ENCODE measurements at regions not wholly inside any gene's neighbourhood (a gene's known extent, or its start where the extent isn't known, plus 50 kb on each side); places are given as distances from the start of the nearest gene placed in this dataset.

DNA sequence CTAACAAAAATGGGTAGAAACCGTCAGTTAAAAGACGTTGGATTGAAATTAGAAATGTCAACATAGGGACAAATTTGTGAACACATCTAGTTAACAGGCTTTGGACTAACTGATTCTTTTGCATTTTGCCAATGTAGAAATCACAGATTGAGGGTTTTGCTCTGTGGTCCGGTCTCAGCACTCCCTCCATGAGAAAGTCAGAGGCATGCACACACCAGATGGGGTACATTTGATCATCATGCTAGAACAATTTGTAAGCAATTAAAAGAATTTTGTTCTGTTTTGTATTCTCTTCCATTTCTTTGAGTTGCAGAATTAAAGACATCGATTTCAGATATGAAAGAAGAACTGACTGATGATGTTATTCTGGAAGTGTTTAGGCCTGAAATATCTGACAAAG, 179.1 kb upstream of the CCDC68 start:
- DNase-seq (ENCODE audit: low read depth) = no peak
- no peak overlapping the region for H3K4me3 ChIP-seq (ENCODE audit: low read depth, low read length)
- no peak for TF ChIP-seq CTCF (IDR thresholded peaks at IDR 0.05; ENCODE audit: low read depth, low read length, missing control alignments)

GRCh38 chr18:55137602-55138001, 178.3 kb upstream of the CCDC68 start:
- no peak overlapping the region for H3K4me3 ChIP-seq (ENCODE audit: low read depth, low read length)
- no peak for DNase-seq (ENCODE audit: low read depth)
- no peak for TF ChIP-seq CTCF (IDR thresholded peaks at IDR 0.05; ENCODE audit: low read depth, low read length, missing control alignments)

- no peak overlapping the region for H3K4me3 ChIP-seq (ENCODE audit: low read depth, low read length)
- no peak for TF ChIP-seq CTCF (IDR thresholded peaks at IDR 0.05; ENCODE audit: low read depth, low read length, missing control alignments)
- DNase-seq (ENCODE audit: low read depth) = no peak
Measured at GRCh38 chr18:55136864-55137263, 177.6 kb upstream of the CCDC68 start.

DNA sequence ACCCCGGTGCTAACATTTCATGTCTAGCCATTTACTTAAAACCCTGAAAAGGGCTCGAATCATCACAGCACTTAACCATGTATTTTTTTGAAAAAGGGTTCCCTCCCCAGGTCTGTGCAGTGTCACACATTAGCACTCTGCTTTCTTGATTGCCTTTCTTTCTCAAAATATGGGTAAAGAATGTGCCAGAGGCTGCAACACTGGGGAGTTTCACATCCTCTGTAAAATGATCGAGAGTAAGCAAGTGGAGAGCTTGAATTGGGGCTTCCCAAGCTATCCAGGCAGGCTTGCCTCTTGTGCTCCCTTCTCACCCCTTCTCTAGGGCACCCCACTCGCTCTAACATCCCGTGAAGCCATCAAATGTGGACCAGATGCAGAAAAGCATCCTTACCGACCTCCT, 177.0 kb upstream of the CCDC68 start:
- no peak for TF ChIP-seq CTCF (IDR thresholded peaks at IDR 0.05; ENCODE audit: low read depth, low read length, missing control alignments)
- DNase-seq (ENCODE audit: low read depth) = no peak
- H3K4me3 ChIP-seq (ENCODE audit: low read depth, low read length) = no peak overlapping the region

DNA sequence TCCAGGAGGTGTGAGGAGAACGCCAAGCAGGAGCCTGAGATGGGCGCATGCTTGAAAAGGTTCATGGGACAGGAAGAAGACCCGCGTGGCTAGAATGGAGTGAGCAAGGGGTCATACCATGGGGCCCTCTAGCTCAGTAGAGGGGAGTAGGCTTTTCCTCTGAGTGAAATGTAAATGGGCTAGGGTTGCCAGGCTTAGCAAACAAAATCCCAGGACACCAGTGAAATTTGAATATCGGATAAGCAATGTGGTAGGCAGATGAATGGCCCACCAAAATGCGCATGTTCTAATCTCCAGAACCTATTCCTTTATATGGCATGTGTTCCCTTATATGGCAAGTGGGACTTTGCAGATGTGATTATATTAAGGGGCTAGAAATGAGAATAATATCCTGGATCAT, 174.1 kb upstream of the CCDC68 start:
- no peak overlapping the region for H3K4me3 ChIP-seq (ENCODE audit: low read depth, low read length)
- TF ChIP-seq CTCF (IDR thresholded peaks at IDR 0.05; ENCODE audit: low read depth, low read length, missing control alignments) = no peak
- DNase-seq (ENCODE audit: low read depth) = no peak

DNA sequence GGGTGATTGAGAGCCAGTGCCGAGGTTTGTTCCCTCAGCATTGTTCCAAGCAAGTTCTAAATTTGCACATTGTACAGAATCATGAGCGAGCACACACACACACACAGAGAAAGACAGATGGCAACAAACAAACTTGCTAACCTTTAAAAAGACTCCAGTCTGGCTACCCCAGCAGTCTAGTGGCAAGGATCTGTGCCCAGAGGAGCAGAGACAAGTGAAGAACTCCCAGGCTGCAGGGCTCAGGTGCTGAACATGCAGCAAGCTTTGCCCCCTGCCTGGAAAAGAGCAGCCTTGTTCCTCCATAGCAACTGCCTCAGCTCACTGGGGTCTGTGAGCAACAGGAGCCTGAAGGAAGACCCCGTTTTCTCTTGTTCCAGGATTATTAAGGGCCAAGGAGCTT, 169.2 kb upstream of the CCDC68 start:
- no peak for DNase-seq (ENCODE audit: low read depth)
- no peak for TF ChIP-seq CTCF (IDR thresholded peaks at IDR 0.05; ENCODE audit: low read depth, low read length, missing control alignments)
- H3K4me3 ChIP-seq (ENCODE audit: low read depth, low read length) = no peak overlapping the region

DNA sequence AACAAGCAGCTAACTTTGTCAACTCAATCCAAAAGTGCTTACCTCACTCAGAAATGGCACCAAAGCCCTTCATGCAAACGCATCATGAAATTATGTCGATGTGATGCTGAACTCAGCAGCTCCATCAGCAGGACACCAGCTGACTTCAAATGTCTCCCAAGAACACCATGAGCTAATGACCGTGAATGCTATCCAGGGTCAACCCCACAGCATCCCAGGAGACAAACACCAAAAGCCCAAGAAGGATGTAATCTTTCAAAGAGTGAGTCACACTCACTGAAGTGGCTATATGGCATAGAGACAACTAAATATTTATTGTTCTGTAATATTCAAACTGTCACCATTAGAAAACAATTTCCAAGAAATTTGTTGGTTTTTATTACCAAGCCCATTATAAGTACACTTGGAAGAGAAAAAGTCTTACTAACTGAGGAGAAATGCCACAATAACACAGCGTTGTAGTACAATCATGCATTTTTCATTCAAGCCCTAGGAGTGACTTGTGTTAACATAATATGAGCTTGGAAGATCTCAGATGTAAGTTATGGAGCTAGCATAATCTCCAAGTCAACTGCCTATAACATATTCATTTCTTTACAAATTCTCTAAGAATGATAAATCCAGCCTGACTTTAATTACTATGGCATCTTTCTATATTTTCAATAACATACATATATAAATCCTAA, 165.0 kb upstream of the CCDC68 start:
- H3K4me3 ChIP-seq (ENCODE audit: low read depth, low read length) = no peak overlapping the region
- TF ChIP-seq CTCF (IDR thresholded peaks at IDR 0.05; ENCODE audit: low read depth, low read length, missing control alignments) = no peak
- no peak for DNase-seq (ENCODE audit: low read depth)

All from GM12864 (cell line).